AG10803 (cell line): ENCODE measurements at regions not wholly inside any gene's neighbourhood (a gene's known extent, or its start where the extent isn't known, plus 50 kb on each side); places are given as distances from the start of the nearest gene placed in this dataset.

Experiments
- DNase-seq: peaks from one replicate; pipeline ENCODE4 v3.0.0; 2010; ENCODE audit warnings: low read depth
- H3K4me3 ChIP-seq: 2 replicates; pipeline ENCODE4 v1.5.1; 2011; ENCODE audit warnings: mild to moderate bottlenecking, low read length, control low read depth
- CTCF ChIP-seq: conservative IDR thresholded peaks from 2 replicates; pipeline ENCODE4 v1.5.1; 2011; ENCODE audit warnings: mild to moderate bottlenecking, low read length, control low read depth, inconsistent platforms

- no peak overlapping the region for H3K4me3 ChIP-seq
- DNase-seq = no peak
These were observed 68.1 kb upstream of the SPRED2 start for GRCh38 chr2:65500310-65501040.

GRCh38 chr2:65499216-65499615, 66.8 kb upstream of the SPRED2 start:
- DNase-seq = no peak
- H3K4me3 ChIP-seq = no peak overlapping the region
- TF ChIP-seq CTCF = no peak

More at GRCh38 chr2:65500310-65501040, 68.1 kb upstream of the SPRED2 start:
- no peak for TF ChIP-seq CTCF

- H3K4me3 ChIP-seq = no peak overlapping the region
- TF ChIP-seq CTCF = no peak
These were observed 66.0 kb upstream of the SPRED2 start for GRCh38 chr2:65498396-65498795.

GRCh38 chr2:65495251-65495877, 63.0 kb upstream of the SPRED2 start:
- TF ChIP-seq CTCF = no peak
- no peak for DNase-seq
- no peak overlapping the region for H3K4me3 ChIP-seq

More at GRCh38 chr2:65498396-65498795, 66.0 kb upstream of the SPRED2 start:
- DNase-seq = no peak

- TF ChIP-seq CTCF = no peak
- DNase-seq = no peak
- no peak overlapping the region for H3K4me3 ChIP-seq
These were observed 61.7 kb upstream of the SPRED2 start for GRCh38 chr2:65494078-65494477.

GRCh38 chr2:65491381-65491905, 59.0 kb upstream of the SPRED2 start:
- no peak overlapping the region for H3K4me3 ChIP-seq
- no peak for TF ChIP-seq CTCF
- DNase-seq = peak; percentile 10

GRCh38 chr2:65490222-65490621, 57.8 kb upstream of the SPRED2 start:
- no peak overlapping the region for H3K4me3 ChIP-seq
- TF ChIP-seq CTCF = no peak
- DNase-seq = no peak
